ENCODE measurements at regions not wholly inside any gene's neighbourhood (a gene's known extent, or its start where the extent isn't known, plus 50 kb on each side); places are given as distances from the start of the nearest gene placed in this dataset.

DNA sequence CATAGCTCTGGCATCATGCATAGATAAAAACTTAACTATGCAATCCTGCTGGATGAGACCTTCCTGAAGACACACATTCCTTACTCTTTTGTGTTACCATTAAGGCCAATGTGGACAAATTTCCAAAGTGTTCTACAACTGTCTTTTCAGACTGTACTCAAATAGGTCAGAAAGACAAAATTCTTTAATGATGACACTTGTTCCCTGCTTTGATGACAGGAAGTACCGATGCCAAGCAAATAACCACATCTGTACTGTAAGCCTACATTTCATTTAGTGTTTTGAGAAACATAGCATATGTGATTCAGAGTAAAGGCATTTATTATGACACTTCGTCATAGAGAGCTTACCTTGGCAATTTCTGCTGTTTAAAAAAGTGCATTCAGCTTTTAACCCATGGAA is 55.0 kb downstream of the PMAIP1 start:
- no peak overlapping the region for H3K9ac ChIP-seq (ENCODE audit: insufficient read depth, low read depth, low read length)
- CTCF ChIA-PET (ENCODE audit: low intra/inter-chr PET ratio, low total read pairs), result no interaction called here
- no peaks in the 10 kb centered on the region for H4K20me1 ChIP-seq (ENCODE audit: insufficient read depth, low read length)
- TF ChIP-seq SUZ12 (IDR thresholded peaks at IDR 0.05; ENCODE audit: low read depth, low read length) (no peak), RFXANK (CRISPR knock-in tag; IDR thresholded peaks at IDR 0.05) (no peak), ZBTB33 (CRISPR knock-in tag; IDR thresholded peaks at IDR 0.05) (no peak), RXRA (CRISPR knock-in tag; IDR thresholded peaks at IDR 0.05) (no peak), ELF1 (CRISPR knock-in tag; IDR thresholded peaks at IDR 0.05) (no peak), MZF1 (CRISPR knock-in tag; IDR thresholded peaks at IDR 0.05; ENCODE audit: borderline replicate concordance) (no peak), KDM5B (CRISPR knock-in tag; IDR thresholded peaks at IDR 0.05; ENCODE audit: borderline replicate concordance) (no peak), MBNL3 (CRISPR knock-in tag; conservative IDR thresholded peaks at IDR 0.05) (no peak), STAT5B (CRISPR knock-in tag; IDR thresholded peaks at IDR 0.05) (no peak)
- TF ChIP-seq, protein P1, sequence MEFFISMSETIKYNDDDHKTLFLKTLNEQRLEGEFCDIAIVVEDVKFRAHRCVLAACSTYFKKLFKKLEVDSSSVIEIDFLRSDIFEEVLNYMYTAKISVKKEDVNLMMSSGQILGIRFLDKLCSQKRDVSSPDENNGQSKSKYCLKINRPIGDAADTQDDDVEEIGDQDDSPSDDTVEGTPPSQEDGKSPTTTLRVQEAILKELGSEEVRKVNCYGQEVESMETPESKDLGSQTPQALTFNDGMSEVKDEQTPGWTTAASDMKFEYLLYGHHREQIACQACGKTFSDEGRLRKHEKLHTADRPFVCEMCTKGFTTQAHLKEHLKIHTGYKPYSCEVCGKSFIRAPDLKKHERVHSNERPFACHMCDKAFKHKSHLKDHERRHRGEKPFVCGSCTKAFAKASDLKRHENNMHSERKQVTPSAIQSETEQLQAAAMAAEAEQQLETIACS (CRISPR knock-in tag; IDR thresholded peaks at IDR 0.05), result no peak
- TF ChIP-seq, protein P2, sequence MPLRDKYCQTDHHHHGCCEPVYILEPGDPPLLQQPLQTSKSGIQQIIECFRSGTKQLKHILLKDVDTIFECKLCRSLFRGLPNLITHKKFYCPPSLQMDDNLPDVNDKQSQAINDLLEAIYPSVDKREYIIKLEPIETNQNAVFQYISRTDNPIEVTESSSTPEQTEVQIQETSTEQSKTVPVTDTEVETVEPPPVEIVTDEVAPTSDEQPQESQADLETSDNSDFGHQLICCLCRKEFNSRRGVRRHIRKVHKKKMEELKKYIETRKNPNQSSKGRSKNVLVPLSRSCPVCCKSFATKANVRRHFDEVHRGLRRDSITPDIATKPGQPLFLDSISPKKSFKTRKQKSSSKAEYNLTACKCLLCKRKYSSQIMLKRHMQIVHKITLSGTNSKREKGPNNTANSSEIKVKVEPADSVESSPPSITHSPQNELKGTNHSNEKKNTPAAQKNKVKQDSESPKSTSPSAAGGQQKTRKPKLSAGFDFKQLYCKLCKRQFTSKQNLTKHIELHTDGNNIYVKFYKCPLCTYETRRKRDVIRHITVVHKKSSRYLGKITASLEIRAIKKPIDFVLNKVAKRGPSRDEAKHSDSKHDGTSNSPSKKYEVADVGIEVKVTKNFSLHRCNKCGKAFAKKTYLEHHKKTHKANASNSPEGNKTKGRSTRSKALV (CRISPR knock-in tag; IDR thresholded peaks at IDR 0.05), result no peak
- H2AFZ ChIP-seq (ENCODE audit: low read length), result no peak overlapping the region
- no peak overlapping the region for H3K4me3 ChIP-seq (replicated peaks in 1 of 3; ENCODE audit: insufficient read depth in 1 of 3, low read depth in 2 of 3, low read length in 3 of 3)
- H3K36me3 ChIP-seq (replicated peaks in 1 of 2; ENCODE audit: control insufficient read depth in 1 of 2, insufficient read depth in 2 of 2, low read length in 2 of 2), result no peaks in the 10 kb centered on the region
- DNase-seq (ENCODE audit: low spot score) (peak; percentile 15), FAIRE-seq (no peak), ATAC-seq (no peak)
- 0% methylated on average over 2 of the region's 2 CpGs for WGBS (ENCODE audit: low lambda C conversion rate)
- POLR2A ChIA-PET, result no interaction called here
- H3K27ac ChIP-seq (ENCODE audit: extremely low read length, insufficient read depth, low read length), result no peak overlapping the region
- no peaks in the 10 kb centered on the region for H3K4me1 ChIP-seq (ENCODE audit: insufficient read depth, low read length)
- BruUV-seq (replicated peaks), result no TSS peak
- H3K27me3 ChIP-seq (ENCODE audit: control insufficient read depth in 1 of 2, insufficient read depth in 2 of 2, low read length in 2 of 2), result no peaks in the 10 kb centered on the region
- H3K9me3 ChIP-seq (ENCODE audit: low read length), result no peaks in the 10 kb centered on the region
- no peaks in the 10 kb centered on the region for H3K79me2 ChIP-seq (ENCODE audit: insufficient read depth, low read length)
- intact Hi-C loops (cut with micrococcal nuclease; ENCODE audit: unreplicated experiment) (no loop called here), in situ Hi-C loops (cut with HindIII; ENCODE audit: extremely low pct_ligation_motif_present, low pct_unique_long_range_greater_than_20kb) (no loop called here)
- no peak overlapping the region for H3K4me2 ChIP-seq (ENCODE audit: low read depth, low read length)
